AG10803 (cell line): ENCODE measurements at regions not wholly inside any gene's neighbourhood (a gene's known extent, or its start where the extent isn't known, plus 50 kb on each side); places are given as distances from the start of the nearest gene placed in this dataset.

Experiments
- DNase-seq: peaks from one replicate; pipeline ENCODE4 v3.0.0; 2010; ENCODE audit warnings: low read depth
- H3K4me3 ChIP-seq: 2 replicates; pipeline ENCODE4 v1.5.1; 2011; ENCODE audit warnings: mild to moderate bottlenecking, low read length, control low read depth
- CTCF ChIP-seq: conservative IDR thresholded peaks from 2 replicates; pipeline ENCODE4 v1.5.1; 2011; ENCODE audit warnings: mild to moderate bottlenecking, low read length, control low read depth, inconsistent platforms

DNA sequence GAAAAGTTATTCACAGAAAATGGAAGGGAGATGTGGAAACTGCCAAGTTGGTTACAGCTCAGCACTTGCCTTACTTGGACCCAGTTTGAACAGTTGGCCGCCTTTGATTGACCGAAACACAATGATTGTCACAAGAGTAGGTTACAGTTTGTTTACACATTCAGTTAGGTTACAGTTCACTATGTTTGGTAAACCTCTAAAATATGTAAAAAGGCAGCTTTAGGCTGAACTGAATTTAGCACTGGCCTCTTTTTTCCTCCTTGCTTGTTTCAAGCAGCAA, 116.2 kb downstream of the OLIG3 start:
- no peak for DNase-seq
- TF ChIP-seq CTCF: no peak
- no peak overlapping the region for H3K4me3 ChIP-seq

DNA sequence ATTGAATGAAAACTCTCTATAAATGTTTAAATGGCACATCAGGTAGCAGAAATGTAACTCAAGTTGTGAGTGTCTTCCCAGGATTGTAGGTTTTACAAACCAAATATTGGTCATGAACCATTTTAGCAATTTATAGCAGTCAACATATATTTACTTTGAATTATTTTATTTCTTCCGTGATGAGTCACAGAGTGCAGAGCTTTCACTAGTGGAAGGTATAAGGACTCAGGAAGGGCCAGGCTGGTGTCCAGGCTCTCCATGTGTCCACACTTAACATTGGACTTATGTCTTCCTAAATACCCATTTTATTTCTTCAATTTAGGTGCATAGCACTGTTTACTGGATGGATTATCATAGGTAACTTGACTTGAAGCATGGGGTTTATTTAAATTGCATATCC, 120.9 kb downstream of the OLIG3 start:
- TF ChIP-seq CTCF: no peak
- no peak overlapping the region for H3K4me3 ChIP-seq

DNA sequence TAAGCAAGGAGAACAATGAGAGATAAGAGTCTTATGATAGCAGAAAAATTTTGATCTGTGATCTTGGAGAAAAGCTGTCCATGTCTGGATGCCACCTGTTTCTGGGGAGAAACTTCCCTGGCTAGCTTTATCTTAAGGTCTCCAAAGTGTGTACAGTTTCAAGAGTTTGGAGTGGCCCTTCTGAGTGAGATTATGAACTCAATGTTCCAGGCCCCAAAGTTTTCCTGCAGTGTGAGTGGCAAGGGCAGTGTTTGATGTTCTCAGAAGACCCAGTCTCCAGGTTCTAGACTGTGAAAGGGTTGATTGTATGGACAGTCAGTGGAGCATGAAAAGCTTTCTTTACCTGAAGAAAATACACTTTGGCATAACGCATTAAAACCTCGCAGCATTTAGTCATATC, 121.7 kb downstream of the OLIG3 start:
- TF ChIP-seq CTCF: no peak
- no peak overlapping the region for H3K4me3 ChIP-seq
- no peak for DNase-seq

More for the DNA sequence above, 120.9 kb downstream of the OLIG3 start:
- DNase-seq: no peak

DNA sequence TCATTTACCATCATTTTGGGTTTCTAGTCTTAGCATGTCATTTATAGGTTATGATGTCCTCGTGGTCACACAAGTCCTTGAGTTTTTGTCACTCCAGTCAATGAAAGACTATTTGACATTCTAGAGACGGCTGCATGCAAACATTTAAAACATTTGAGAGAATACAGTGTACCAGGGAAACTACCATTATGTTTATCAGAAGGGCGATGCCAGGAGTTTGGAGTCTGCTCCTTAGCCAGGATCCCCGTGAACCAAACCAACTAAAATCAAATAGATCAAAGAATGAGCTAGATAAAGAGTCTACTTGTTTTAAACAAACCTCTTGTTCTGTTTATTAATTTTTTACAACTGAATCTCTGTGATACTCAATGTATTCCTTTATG, 122.6 kb downstream of the OLIG3 start:
- no peak overlapping the region for H3K4me3 ChIP-seq
- no peak for TF ChIP-seq CTCF
- DNase-seq: no peak

DNA sequence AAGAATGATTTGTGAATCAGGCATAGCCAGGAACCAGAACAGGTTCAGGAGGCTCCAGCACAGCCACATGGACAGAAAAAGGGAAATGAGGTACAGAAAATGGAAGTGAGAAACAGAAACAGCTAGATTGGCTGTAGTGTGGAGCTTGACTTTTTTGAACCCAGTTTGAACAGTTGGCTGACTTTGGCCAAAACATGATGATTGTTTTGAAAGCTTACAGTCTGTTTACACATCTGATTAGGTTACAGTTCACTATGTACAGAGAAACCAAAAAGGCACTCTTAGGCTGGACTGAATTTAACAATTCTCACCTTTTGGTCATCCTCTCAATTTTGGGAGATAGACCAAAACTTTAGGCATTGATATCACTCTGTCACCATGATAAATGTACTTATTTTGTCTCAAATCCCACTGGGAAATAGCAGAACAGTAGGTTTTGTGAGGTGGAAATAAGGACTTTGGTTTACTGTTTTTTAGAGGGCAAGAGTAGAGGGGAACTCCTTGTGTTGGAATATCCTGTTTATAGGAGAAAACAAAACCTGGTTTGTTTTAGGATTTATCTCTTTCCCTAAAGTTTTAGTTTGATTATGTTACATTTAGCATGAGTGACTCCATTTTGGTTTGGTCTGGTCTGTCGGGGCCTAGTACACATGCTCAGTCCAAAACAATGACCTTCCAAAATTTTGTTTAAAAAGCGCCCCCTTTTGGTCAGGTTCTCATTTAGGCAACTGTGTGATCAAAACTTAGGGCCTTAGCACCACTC, 123.1 kb downstream of the OLIG3 start:
- no peak for DNase-seq
- peak; percentile 8; the same call in 1 of the 2 replicates for TF ChIP-seq CTCF
- H3K4me3 ChIP-seq: no peak overlapping the region

DNA sequence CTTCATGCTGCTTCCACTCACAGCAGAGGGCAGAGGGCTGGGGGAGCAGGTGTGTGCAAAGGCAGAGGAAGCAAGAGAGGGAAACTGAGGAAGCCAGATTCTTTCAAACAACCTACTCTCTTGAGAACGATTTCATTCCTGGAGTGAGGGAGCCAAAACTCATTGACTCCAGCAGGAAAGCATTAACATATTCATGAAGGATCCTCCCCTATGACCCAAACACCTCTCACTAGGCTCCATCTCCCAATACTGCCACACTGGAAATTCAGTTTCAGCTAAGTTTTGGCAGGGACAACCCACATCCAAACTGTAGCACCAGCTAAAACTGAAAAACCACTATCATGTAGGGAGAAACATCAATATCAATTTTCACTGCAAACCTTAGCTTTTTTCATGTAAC, 125.1 kb downstream of the OLIG3 start:
- no peak overlapping the region for H3K4me3 ChIP-seq
- DNase-seq: no peak
- TF ChIP-seq CTCF: no peak

DNA sequence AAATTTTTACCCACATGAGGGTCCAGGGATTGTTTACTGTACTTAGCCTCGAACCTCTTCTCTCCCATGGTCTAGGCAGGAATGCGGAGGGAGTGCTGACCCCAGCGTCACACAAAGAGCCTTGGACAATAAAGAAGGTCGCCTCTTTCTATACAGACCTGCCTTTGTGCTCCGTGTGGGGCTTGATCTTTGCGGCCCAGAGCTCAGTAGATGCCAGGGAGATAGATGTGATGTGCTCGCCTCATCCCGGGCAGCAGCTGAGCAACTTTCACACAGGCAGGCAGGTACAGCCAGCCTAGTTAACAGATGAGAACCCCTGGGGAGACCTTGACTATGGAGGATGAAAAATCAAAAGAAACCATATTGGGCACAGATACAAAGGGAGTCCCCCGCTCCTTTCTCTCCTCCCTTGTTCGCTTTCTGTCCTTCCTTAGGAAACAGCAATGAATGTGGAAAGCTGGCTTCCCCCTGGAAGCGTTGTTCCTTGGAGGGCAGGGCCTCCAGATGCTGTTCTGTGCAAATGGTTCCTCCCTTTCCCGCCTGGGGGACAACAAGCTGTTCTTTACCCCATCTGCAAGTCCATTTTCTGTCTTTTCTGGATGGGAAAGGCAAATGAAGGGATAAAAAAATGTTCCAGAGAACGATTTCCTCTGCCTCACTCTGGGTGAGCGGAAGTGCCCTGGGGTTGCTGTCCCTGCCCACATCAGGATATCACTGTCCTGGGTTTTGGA, 128.3 kb downstream of the OLIG3 start:
- TF ChIP-seq CTCF: no peak
- no peak for DNase-seq
- no peak overlapping the region for H3K4me3 ChIP-seq
